Activated CD8-positive, alpha-beta T cell treated with anti-CD3 and anti-CD28 coated beads, Interleukin-2, amount 10 ng/mL, durations not matched to agents 7 days and 5 days (primary cell): ENCODE measurements at regions not wholly inside any gene's neighbourhood (a gene's known extent, or its start where the extent isn't known, plus 50 kb on each side); places are given as distances from the start of the nearest gene placed in this dataset.

Source experiments
- ATAC-seq: fragments of 150-1000 bp; cut with Tn5 transposase; one replicate; pipeline ENCODE4 v1.10.0; 2021; ENCODE audit warnings: moderate library complexity
- CTCF ChIA-PET: fragments of 350-600 bp; sonication (Branson Sonifier 250); formaldehyde crosslinking; loops from one replicate; lab custom pipeline; 2021; ENCODE audit warnings: antibody characterized with exemption; lab: Charles Lee
- POLR2A ChIA-PET: fragments of 350-600 bp; sonication (Branson Sonifier 250); formaldehyde crosslinking; loops from one replicate; lab custom pipeline; 2021; ENCODE audit warnings: antibody characterized with exemption; lab: Charles Lee
- DNase-seq: peaks from one replicate; pipeline ENCODE4 v3.0.0-alpha.2; 2020
- H3K27ac Mint-ChIP-seq: one replicate; pipeline ENCODE4 v1.8.0; 2021; ENCODE audit warnings: mild to moderate bottlenecking, mixed read lengths
- H3K27me3 Mint-ChIP-seq: one replicate; pipeline ENCODE4 v1.8.0; 2021; ENCODE audit warnings: low read depth, mixed read lengths
- H3K36me3 Mint-ChIP-seq: one replicate; pipeline ENCODE4 v1.8.0; 2021; ENCODE audit warnings: low read depth, mixed read lengths
- H3K4me1 Mint-ChIP-seq: one replicate; pipeline ENCODE4 v1.8.0; 2021; ENCODE audit warnings: low read depth, mixed read lengths
- H3K4me3 Mint-ChIP-seq: one replicate; pipeline ENCODE4 v1.8.0; 2021; ENCODE audit warnings: mild to moderate bottlenecking, mixed read lengths
- H3K9me3 Mint-ChIP-seq: one replicate; pipeline ENCODE4 v1.8.0; 2022; ENCODE audit warnings: mixed read lengths; ENCODE audit not compliant: insufficient read depth

DNA sequence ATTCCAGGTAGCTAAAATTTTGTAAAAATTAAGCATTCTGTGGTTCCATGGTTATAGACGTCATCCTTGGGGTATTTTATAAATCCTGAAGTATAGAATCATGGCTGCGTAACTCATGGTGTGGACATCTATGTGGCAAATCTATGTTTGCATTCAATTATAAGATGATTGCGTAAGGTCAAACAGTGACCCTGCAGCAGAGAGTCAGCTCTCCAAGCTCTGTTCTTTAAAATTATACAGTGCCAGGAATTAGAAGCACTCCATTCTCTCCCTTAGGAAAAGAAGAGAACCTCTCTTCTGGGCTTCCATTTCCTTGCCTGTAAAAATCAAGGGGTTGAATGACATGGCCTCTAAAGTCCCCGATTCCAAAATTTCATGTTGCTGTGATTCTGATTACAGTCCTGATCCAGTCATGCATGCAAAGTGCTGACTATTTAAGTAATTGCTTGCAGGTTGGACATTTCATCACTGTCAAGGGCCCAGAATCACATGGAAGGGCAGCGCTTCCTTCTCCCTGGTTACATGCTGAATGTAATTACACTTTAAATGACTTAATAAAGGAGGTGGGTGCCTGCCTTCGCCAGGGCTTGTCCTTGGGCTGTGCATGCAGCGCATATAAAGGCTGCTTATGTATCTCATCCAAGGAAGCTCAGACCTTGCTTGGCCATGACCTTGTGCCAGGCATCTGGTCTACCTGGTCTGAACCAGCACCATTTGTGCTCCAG, 550.7 kb downstream of the TYW1 start:
- no peak for DNase-seq
- CTCF ChIA-PET: no interaction called here
- no peaks in the 10 kb centered on the region for H3K9me3 Mint-ChIP-seq
- H3K4me3 Mint-ChIP-seq: no peak overlapping the region
- H3K27ac Mint-ChIP-seq: no peak overlapping the region
- H3K4me1 Mint-ChIP-seq: no peaks in the 10 kb centered on the region
- POLR2A ChIA-PET: no interaction called here
- no peaks in the 10 kb centered on the region for H3K27me3 Mint-ChIP-seq
- no peaks in the 10 kb centered on the region for H3K36me3 Mint-ChIP-seq
- ATAC-seq: no peak

DNA sequence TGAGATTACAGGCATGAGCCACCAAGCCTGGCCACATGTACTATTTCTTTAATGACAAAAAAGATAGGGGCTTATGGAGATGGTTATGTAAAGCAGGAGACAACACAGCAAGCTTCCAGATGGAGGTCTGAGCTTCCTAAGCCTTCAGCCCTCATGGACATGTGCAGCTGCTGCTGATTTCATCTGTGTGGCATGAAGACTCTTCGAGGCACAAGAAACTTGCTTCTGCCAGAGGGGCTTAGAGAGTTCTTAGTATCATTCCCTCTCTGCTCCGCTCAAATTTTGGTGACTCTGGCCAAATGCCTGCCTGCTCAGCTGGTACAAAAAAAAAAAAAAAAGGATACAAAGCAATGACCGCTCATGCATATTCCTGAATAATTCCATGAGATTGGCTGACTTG, 552.5 kb downstream of the TYW1 start:
- no peaks in the 10 kb centered on the region for H3K36me3 Mint-ChIP-seq
- ChIA-PET CTCF (no interaction called here), POLR2A (no interaction called here)
- H3K27me3 Mint-ChIP-seq: no peaks in the 10 kb centered on the region
- H3K4me3 Mint-ChIP-seq: no peak overlapping the region
- DNase-seq (no peak), ATAC-seq (no peak)
- no peaks in the 10 kb centered on the region for H3K4me1 Mint-ChIP-seq
- no peaks in the 10 kb centered on the region for H3K9me3 Mint-ChIP-seq
- no peak overlapping the region for H3K27ac Mint-ChIP-seq

DNA sequence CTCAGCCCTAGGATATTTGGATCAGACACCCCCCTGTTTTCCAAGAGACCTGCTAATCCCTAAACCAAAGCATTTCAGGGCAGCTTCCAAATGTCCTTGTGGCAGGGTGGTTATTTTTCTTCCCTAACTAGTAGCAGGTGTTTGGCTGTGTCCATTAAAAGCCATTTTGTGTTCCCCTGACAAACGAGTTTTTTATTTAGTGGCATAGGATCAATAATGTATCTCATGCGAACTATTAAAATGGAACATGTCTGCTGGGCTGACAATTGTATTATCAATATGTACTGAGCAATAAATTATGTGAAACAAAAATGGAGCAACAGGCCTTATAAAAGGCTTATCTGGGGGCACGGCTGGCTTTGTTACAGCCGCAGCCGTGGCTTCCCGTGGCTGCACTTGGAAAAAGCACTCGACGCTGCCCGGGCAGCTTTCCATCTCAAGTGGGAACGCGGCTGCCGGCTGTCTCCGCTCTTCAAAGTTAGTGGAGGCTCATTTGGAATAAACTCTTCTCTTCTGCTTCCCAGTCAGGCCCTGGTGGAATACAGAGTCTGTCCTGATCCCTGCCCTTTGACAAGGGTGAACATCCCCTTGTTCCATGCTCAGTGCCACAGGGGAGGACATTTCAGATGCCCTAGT, 554.3 kb downstream of the TYW1 start:
- no peak overlapping the region for H3K27ac Mint-ChIP-seq
- no peaks in the 10 kb centered on the region for H3K36me3 Mint-ChIP-seq
- no peaks in the 10 kb centered on the region for H3K27me3 Mint-ChIP-seq
- no peak overlapping the region for H3K4me3 Mint-ChIP-seq
- no peaks in the 10 kb centered on the region for H3K4me1 Mint-ChIP-seq
- CTCF ChIA-PET: no interaction called here
- POLR2A ChIA-PET: no interaction called here
- DNase-seq (no peak), ATAC-seq (no peak)
- H3K9me3 Mint-ChIP-seq: no peaks in the 10 kb centered on the region

DNA sequence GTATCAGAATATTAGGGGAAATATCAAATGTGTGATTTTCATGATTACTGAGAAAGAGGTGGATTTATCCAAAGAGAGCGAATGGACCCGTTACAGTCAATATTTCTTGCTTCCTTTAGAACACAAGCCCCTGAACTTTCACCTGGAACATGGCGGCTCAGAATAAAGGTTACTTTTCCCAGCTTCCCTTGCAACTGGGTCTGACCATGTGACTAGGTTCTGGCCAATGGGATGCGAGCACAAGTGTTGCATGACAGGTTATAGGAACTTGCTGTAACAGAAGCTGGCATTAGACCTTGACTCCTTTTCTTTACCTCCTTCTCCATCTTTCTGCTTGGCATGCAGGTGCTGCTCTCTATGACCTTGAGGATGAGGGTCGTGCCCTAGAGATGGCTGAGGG, 556.1 kb downstream of the TYW1 start:
- H3K36me3 Mint-ChIP-seq: no peaks in the 10 kb centered on the region
- no peaks in the 10 kb centered on the region for H3K27me3 Mint-ChIP-seq
- H3K4me3 Mint-ChIP-seq: no peak overlapping the region
- no peaks in the 10 kb centered on the region for H3K4me1 Mint-ChIP-seq
- ChIA-PET POLR2A (no interaction called here), CTCF (no interaction called here)
- no peaks in the 10 kb centered on the region for H3K9me3 Mint-ChIP-seq
- DNase-seq: no peak
- H3K27ac Mint-ChIP-seq: no peak overlapping the region
- no peak for ATAC-seq

DNA sequence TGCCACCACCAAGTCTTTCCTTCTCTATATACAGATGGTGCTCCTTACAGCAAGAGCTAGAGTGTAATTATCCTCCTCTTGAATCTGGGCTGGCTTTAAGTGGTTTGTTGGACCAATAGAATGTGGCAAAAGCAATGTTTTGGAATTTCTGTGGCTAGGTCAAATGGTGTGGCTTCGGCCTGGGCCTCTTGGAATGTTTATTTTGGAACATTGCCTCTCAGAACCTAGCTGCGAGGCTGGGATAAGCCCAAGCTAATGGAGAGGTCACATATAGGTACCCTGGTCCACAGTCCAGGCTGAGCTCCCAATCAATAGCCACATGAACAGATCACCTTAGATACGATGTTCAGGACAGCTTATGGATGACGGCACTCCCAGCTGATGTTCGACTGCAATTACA, 556.7 kb downstream of the TYW1 start:
- no peaks in the 10 kb centered on the region for H3K9me3 Mint-ChIP-seq
- H3K27me3 Mint-ChIP-seq: no peaks in the 10 kb centered on the region

DNA sequence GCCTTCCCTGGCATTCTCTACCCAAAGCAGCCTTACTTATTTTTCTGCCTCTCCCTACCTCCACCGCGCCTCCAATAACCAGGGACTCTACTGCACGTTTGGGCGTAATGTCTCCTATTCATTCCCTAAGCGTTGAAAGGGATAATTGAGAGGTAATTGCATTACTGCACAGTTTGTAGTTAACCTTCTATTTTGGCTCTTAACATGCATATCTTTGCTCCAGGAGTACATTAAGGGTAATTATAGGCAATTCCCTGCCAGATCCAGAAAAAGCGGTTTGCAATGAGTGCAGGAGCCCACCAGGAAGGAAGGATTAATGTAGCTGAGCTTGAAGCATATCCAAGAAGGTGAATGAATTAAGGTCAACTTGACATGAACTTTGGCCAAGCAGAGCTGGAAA, 558.4 kb downstream of the TYW1 start:
- Mint-ChIP-seq H3K27me3 (no peaks in the 10 kb centered on the region), H3K36me3 (no peaks in the 10 kb centered on the region), H3K4me3 (no peak overlapping the region), H3K4me1 (no peaks in the 10 kb centered on the region), H3K9me3 (no peaks in the 10 kb centered on the region), H3K27ac (no peak overlapping the region)
- DNase-seq: no peak
- no peak for ATAC-seq
- ChIA-PET CTCF (no interaction called here), POLR2A (no interaction called here)

More for the DNA sequence above, 556.7 kb downstream of the TYW1 start:
- H3K36me3 Mint-ChIP-seq: no peaks in the 10 kb centered on the region
- CTCF ChIA-PET: no interaction called here
- no peak overlapping the region for H3K4me3 Mint-ChIP-seq
- H3K27ac Mint-ChIP-seq: no peak overlapping the region
- DNase-seq (no peak), ATAC-seq (no peak)
- POLR2A ChIA-PET: no interaction called here
- H3K4me1 Mint-ChIP-seq: no peaks in the 10 kb centered on the region

DNA sequence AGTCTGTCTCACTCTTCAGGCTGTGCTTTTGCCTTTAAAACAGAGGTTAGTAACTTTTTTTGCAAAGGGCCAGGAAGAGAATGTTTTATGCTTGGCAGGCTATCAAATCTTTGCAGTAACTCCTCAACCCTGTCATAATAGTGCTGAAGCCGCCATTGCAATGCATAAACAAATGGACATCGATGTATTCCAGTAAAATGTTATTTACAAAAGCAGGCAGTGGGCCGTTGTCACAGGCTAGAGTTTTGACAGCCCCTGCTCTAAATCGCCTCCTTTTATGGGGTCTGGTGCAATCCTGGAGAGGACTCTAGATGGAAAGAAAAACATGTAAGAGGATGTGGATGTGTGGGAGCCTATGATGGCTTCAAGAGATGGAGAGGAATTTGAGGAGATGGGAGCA, 568.3 kb downstream of the TYW1 start:
- ChIA-PET POLR2A (no interaction called here), CTCF (no interaction called here)
- no peaks in the 10 kb centered on the region for H3K27me3 Mint-ChIP-seq
- DNase-seq (no peak), ATAC-seq (no peak)
- no peaks in the 10 kb centered on the region for H3K36me3 Mint-ChIP-seq
- H3K4me1 Mint-ChIP-seq: no peaks in the 10 kb centered on the region
- no peak overlapping the region for H3K27ac Mint-ChIP-seq
- no peak overlapping the region for H3K4me3 Mint-ChIP-seq
- H3K9me3 Mint-ChIP-seq: peaks cover 4% of the 10 kb centered on the region

DNA sequence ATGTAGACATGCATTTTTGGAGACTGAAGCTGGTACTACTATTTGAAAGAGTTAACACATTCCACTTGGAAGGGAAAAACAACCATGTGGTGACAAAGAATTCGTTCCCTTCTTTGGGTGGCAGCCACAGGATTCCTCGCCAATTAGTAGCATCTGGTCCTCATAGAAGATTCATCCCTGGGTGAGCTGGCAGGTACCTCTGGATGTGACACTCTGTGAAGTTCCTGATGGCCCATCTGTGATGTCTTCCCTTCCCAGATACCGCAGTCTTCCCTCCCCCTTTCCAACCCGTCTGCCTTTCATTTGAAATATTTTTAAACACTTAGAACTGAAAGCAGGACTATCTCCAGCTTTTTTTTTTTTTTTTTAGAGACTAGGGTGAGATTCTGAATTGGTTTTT, 569.5 kb downstream of the TYW1 start:
- no peaks in the 10 kb centered on the region for H3K27me3 Mint-ChIP-seq
- H3K9me3 Mint-ChIP-seq: peaks cover 4% of the 10 kb centered on the region
- ATAC-seq: no peak
- H3K4me3 Mint-ChIP-seq: no peak overlapping the region
- POLR2A ChIA-PET: no interaction called here
- H3K36me3 Mint-ChIP-seq: no peaks in the 10 kb centered on the region
- CTCF ChIA-PET: no interaction called here
- no peak for DNase-seq
- no peak overlapping the region for H3K27ac Mint-ChIP-seq
- H3K4me1 Mint-ChIP-seq: no peaks in the 10 kb centered on the region

DNA sequence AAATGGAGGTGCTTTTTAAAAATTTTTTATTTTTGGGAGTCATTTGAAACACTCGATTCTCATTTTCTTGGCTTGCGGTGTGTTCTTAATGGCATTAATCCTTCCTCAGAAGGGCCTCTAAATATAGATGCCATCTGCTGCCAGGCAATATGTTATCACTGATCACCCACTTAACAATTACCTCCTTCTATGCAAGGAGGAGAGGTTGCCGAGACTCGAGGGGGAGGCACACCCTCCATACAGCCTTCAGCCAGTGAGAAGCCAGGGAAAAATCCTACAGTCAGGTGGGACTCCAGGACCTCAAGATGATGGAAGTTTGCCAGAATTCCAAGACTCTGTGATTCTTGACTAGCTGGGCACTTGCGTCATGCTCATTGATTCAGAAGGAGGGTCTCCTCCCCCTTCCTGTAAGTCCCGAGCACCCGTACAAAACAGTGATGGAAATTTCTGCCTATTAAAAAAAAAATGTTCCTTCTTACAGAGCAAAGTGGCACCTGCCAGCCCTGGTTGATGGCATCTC, 574.5 kb downstream of the TYW1 start:
- POLR2A ChIA-PET: no interaction called here
- CTCF ChIA-PET: no interaction called here
- no peaks in the 10 kb centered on the region for H3K9me3 Mint-ChIP-seq
- ATAC-seq (no peak), DNase-seq (no peak)
- no peaks in the 10 kb centered on the region for H3K36me3 Mint-ChIP-seq
- H3K4me1 Mint-ChIP-seq: no peaks in the 10 kb centered on the region
- no peak overlapping the region for H3K4me3 Mint-ChIP-seq
- H3K27me3 Mint-ChIP-seq: no peaks in the 10 kb centered on the region
- H3K27ac Mint-ChIP-seq: no peak overlapping the region

DNA sequence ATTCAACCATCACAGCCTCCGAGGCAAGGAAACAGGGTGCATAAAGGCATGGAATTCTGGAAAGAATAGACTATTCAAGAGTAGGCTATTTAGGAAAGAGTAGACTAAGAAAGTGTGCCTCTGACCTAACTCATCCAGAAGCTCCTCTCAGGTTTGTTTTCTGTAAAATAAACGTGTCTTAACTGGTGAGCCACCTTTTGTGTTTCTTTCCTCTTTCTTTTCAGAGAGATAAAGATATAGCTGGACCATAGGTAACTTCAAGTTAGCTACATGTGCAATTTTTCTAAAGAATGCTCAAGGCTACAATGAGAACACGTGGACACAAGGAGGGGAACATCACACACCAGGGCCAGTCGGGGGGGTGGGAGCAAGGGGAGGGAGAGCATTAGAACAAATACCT, 577.0 kb downstream of the TYW1 start:
- H3K4me3 Mint-ChIP-seq: no peak overlapping the region
- ATAC-seq: no peak
- no peaks in the 10 kb centered on the region for H3K36me3 Mint-ChIP-seq
- no peaks in the 10 kb centered on the region for H3K9me3 Mint-ChIP-seq
- H3K27ac Mint-ChIP-seq: no peak overlapping the region
- CTCF ChIA-PET: no interaction called here
- H3K4me1 Mint-ChIP-seq: no peaks in the 10 kb centered on the region
- POLR2A ChIA-PET: no interaction called here
- no peak for DNase-seq
- no peaks in the 10 kb centered on the region for H3K27me3 Mint-ChIP-seq

DNA sequence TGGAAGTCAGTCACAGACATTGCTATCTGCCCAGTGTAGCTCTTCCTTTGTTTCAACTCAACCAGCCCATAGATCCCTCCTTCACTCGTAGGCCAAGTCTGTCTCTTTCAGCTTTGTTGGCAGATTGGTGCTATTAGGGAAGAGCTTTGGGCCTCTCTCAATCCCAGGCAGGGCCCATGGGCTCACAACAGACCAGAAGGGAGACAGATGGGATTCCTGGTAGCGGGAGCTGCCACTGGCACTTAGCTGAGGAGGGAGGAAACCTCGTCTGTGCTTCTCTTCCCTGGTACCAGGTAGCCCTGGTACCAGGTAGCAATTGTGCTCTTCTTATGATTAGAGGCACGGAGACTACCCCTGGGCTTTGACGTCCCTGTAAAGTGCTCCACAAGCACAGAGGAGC, 592.0 kb downstream of the TYW1 start:
- H3K9me3 Mint-ChIP-seq: peaks cover 11% of the 10 kb centered on the region
- H3K36me3 Mint-ChIP-seq: no peaks in the 10 kb centered on the region
- no peak for ATAC-seq
- no peaks in the 10 kb centered on the region for H3K4me1 Mint-ChIP-seq
- ChIA-PET CTCF (no interaction called here), POLR2A (no interaction called here)
- DNase-seq: no peak
- H3K27ac Mint-ChIP-seq: no peak overlapping the region
- no peaks in the 10 kb centered on the region for H3K27me3 Mint-ChIP-seq
- no peak overlapping the region for H3K4me3 Mint-ChIP-seq

DNA sequence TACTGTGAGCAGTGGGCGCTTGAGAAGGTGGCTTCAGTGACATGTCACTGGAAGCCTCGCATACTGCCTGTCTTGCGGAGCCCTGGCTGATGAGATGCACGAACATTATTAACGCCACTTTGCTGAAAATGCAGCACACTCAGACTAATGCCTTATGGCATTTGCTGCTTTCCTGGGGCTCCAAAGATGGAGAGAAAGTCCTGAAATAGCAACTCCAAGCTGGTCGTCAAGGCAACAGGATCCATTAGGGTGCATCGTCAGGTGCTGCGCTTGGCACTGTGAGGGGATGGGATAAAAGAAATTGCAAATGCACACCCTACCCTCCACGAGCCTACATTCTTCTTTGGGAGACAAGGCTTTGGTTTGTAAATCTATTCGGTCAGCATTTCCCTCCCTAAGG, 592.5 kb downstream of the TYW1 start:
- ChIA-PET POLR2A (no interaction called here), CTCF (no interaction called here)
- H3K9me3 Mint-ChIP-seq: peaks cover 7% of the 10 kb centered on the region
- DNase-seq: no peak
- no peaks in the 10 kb centered on the region for H3K36me3 Mint-ChIP-seq
- H3K4me1 Mint-ChIP-seq: no peaks in the 10 kb centered on the region
- no peak for ATAC-seq
- no peaks in the 10 kb centered on the region for H3K27me3 Mint-ChIP-seq
- no peak overlapping the region for H3K27ac Mint-ChIP-seq
- no peak overlapping the region for H3K4me3 Mint-ChIP-seq
